ENCODE measurements at regions not wholly inside any gene's neighbourhood (a gene's known extent, or its start where the extent isn't known, plus 50 kb on each side); places are given as distances from the start of the nearest gene placed in this dataset.
"Not testable (repeated sequence)": the region's sequence is repeated elsewhere in the genome, so short reads cannot be mapped to it uniquely, and the experiment has no call there.

DNA sequence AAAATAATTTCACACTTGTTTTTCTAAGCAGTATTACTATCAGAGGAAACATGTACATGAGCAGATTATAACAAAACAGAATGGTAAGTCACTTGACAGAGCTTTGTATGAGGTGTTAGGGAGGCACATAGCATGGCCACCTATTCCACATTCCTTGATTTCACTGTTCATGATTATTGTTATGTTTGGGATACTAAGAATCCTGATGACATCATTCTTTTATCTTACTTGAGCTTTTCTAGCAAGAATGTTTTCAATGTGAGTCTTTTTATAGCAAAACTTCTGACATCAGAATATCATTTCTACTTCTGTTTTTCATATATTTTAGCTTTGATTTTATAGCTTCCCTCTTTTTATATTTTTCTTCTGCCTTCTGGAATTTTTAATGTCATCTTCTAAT lies 208.2 kb downstream of the DMRTA1 start:
- DNase-seq = no peak

DNA sequence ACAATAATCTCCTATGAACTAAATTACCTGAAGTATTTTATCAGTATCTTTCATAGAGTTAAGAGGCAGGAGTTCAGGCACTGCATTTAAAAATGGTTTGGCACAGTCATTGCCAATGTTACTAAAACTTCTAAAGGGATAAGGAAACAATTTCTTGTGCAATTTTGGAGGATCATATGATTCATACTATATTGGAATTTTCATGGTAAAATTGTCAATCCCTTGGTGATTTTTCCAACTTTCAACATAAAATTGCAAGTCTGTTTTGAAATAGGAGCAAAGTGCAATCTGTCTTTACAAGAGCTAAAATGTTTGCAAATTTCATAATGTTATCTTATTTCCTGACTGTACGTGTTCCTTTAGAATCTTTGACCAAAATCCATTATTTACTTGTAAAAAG lies 211.1 kb downstream of the DMRTA1 start:
- DNase-seq = no peak

DNA sequence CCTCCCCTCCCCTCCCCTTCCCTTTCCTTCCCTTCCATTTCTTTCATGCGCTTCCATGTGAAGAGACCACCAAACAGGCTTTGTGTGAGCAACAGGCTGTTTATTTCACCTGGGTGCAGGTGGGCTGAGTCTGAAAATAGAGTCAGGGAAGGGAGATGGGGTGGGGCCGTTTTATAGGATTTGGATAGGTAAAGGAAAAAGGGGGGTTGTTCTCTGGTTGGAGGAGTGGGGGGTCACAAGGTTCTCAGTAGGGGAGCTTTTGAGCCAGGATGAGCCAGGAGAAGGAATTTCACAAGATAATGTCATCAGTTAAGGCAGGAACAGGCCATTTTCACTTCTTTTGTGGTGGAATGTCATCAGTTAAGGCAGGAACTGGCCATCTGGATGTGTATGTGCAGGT lies 211.9 kb downstream of the DMRTA1 start:
- DNase-seq = not testable (repeated sequence)

DNA sequence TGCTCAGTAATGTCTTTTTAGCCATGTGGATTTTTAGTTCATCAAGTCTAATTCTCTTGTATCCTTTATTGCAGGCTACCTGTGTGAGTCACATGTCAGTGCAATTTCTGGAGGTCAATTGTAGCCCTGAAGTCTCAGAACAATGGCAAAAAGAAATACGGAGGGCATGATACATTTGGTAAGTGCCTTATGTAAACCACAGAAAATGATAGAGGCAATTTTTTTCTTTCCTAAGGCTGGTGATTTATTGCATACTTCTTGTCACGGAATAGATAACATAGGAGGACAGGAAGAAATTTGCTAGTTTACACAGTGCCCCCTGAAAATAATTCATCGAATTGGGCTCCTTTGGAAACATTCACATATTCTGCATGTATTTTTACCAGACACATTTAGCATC lies 235.9 kb downstream of the DMRTA1 start:
- no peak for DNase-seq

- peak; percentile 49 for DNase-seq
Observed at GRCh38 chr9:22682961-22683699, 236.5 kb downstream of the DMRTA1 start.

- no peak for DNase-seq
Observed at GRCh38 chr9:22683700-22684075, 237.1 kb downstream of the DMRTA1 start.

- DNase-seq = no peak
Observed at GRCh38 chr9:22693156-22693555, 246.5 kb downstream of the DMRTA1 start.

DNA sequence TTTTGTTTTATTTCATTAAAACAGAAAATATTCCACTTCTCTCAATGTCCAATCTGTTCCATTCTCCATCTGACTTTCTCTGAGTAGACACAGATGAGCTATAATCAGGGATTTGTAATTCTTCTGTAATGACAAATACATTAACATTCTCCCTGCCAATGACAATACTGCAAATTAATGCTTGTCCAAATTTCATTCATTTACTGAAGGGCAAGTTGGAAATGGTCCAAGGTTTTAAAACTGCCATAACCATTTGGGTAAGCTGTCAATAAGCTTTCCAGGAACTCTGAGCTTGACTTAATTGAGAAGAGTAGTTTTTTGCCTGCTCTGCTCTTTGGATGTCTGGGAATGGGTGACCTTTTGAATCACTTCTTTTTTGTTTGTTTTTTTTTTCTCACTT lies 253.5 kb downstream of the DMRTA1 start:
- DNase-seq = no peak

GRCh38 chr9:22718653-22719052 lies 272.0 kb downstream of the DMRTA1 start:
- no peak for DNase-seq

DNA sequence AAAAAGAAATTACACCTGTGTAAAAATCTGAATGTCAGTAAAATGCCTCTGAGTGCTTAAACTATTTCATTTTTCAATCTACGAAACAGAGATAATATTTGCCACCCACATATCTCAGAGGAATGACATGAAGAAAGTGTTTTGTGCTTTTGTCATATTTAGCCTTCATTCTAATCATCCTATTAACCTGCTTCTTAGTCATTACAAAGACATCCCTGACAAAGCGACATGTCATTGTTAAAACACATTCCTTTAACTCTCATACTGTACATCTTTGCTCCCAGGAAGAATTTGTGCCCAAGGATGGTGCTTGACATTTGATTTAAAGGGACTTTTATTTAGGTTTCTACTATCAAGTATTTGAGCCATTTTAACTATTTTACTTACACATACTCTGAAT lies 275.9 kb downstream of the DMRTA1 start:
- no peak for DNase-seq

- DNase-seq = no peak
Observed at GRCh38 chr9:22731786-22732185, 285.2 kb downstream of the DMRTA1 start.

GRCh38 chr9:22739712-22740111 lies 293.1 kb downstream of the DMRTA1 start:
- DNase-seq = no peak

DNA sequence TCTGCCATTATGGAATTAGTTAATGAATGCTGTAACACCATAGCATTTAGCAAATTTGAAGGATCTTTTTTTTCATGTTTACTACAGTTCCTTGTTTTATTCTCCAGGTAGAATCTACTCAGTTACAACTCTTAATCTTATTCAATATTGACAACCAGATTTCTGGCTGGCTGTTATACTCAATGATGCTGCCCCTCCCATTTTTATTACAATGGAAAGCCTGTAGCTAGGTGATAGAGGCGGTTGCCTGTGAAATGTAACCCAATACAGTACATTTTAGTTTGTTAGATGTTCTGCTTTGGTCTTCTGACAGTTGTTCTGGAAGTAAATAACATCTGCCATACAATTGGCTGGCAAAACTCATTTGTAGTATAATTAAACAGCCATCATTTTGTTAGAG lies 294.2 kb downstream of the DMRTA1 start:
- DNase-seq = no peak

DNA sequence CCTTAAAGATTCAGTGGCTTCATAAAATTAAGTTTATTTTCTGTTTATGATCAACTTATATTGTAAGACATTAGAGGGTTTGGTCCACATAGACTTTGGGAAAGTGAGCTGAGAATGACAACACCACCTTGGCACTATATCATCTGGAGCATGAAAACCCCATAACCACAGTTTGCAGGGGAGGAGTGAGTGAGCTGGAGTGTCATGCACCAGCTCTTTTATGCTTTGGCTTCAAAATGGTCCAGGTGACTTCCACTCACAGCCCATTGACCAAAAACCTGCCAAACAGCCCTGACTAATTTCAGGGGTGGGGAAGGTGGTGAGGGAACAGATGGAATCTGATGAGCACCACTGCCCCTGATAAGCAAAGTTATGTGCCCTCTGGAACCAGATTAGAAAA lies 295.8 kb downstream of the DMRTA1 start:
- DNase-seq = no peak

- DNase-seq = no peak
Observed at GRCh38 chr9:22773501-22774220, 327.0 kb downstream of the DMRTA1 start.

DNA sequence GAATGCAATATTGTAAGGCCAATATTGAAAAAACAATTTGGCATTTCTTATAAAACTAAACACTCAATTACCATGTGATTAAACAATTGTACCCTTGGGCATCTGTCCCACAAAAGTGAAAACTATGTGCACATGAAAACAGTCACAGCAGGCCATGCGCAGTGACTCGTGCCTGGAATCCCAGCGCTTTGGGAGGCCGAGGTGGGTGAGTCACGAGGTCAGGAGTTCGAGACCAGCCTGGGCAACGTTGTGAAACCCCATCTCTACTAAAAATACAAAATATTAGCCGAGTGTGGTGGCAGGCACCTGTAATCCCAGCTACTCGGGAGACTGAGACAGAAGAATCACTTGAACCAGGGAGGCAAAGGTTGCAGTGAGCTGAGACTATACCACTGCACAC lies 343.7 kb downstream of the DMRTA1 start:
- no peak for DNase-seq

- DNase-seq = no peak
Observed at GRCh38 chr9:22808876-22809275, 362.3 kb downstream of the DMRTA1 start.

DNA sequence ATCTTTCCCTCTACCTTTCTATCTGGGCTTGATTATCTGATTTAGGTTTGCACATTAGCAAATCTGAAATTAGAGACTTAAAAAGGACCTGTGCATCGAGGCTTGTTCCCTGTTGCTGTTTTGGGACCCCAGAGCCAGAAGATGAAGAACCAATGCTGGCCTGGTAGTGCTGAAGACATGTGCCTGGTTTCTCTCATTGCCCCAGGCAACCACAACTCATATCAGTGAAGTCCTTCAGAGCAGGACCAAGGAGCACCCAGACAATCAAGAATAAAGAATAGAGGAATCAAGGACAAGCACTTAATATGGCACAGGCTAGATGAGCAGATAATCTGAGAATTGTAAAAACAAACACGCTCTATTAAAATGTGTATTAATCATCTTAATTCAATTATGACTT lies 362.7 kb downstream of the DMRTA1 start:
- no peak for DNase-seq

GRCh38 chr9:22813529-22813928 lies 366.9 kb downstream of the DMRTA1 start:
- no peak for DNase-seq

DNA sequence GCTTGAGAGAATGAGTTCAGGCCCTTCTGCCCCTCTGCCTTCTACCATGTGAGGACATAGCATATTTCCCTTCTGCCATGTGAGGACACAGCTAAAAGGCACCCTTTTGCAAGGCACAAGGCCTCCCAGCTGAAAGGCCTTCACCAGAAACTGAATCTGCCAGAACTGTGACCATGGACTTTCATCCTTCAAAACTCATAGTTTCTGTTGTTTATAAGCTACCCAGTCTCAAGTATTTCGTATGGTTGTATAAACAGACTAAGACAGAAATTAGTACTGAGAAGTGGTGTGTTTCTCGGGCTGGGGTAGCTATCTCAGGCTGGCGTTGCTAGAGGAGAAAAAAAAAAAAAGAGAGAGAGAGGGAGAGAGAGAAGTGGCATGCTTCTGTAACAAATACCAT lies 368.6 kb downstream of the DMRTA1 start:
- DNase-seq = no peak

- DNase-seq = no peak
Observed at GRCh38 chr9:22817181-22817580, 370.6 kb downstream of the DMRTA1 start.

GRCh38 chr9:22829236-22829635 lies 382.6 kb downstream of the DMRTA1 start:
- no peak for DNase-seq

- no peak for DNase-seq
Observed at GRCh38 chr9:22838266-22838665, 391.6 kb downstream of the DMRTA1 start.

DNA sequence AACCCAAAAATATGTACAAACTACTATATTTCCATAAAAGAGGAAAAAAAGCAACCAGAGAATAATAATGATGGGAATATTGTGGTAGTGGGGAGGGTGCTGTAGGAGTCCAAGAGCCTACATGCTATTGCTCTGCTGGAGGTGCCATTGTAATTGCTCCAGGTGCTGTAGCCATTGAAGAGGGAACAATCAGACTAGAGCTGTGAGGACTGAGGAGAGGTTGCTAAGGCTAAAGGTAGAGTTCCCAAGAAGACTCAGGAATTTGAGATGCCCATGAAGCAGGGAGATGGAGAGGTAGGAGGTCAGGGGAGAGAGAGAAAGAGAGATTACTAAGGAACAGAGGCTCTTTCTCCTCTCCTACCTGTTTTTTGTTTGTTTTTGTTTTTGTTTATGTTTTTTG lies 394.0 kb downstream of the DMRTA1 start:
- DNase-seq = no peak

GRCh38 chr9:22845243-22845642 lies 398.6 kb downstream of the DMRTA1 start:
- DNase-seq = not testable (repeated sequence)

Measured in DMS153 (cell line).